GM23338 (cell line): ENCODE measurements at regions not wholly inside any gene's neighbourhood (a gene's known extent, or its start where the extent isn't known, plus 50 kb on each side); places are given as distances from the start of the nearest gene placed in this dataset.

Experiments
- ATAC-seq: fragments of 200-7000 bp; cut with Tn5 transposase; 3 replicates; pipeline ENCODE4 v1.9.1; 2020
- DNase-seq: peaks from one replicate; pipeline ENCODE4 v3.0.0-alpha.2; 2015; ENCODE audit warnings: low spot score
- H2AFZ ChIP-seq: fragments of 200-600 bp; sonication (generic); 2 replicates; pipeline ENCODE4 v1.8.0; 2016; ENCODE audit warnings: antibody characterized with exemption, mild to moderate bottlenecking, moderate library complexity
- H3F3A ChIP-seq: fragments of 200-600 bp; sonication (generic); replicated peaks from 2 replicates; pipeline ENCODE4 v1.8.0; 2017; ENCODE audit warnings: antibody characterized with exemption, mixed run types, low read depth
- H3K27ac ChIP-seq: fragments of 200-600 bp; sonication (generic); 2 replicates; pipeline ENCODE4 v1.6.1; 2016; ENCODE audit warnings: low read depth
- H3K27me3 ChIP-seq: fragments of 200-600 bp; sonication (generic); 2 replicates; pipeline ENCODE4 v1.8.0; 2016; ENCODE audit warnings: mild to moderate bottlenecking, mixed run types, moderate library complexity; ENCODE audit not compliant: insufficient read depth
- H3K36me3 ChIP-seq: fragments of 200-600 bp; sonication (generic); 2 replicates; pipeline ENCODE4 v1.8.0; 2016; ENCODE audit warnings: mild to moderate bottlenecking; ENCODE audit not compliant: insufficient read depth
- H3K4me1 ChIP-seq: fragments of 200-600 bp; sonication (generic); 2 replicates; pipeline ENCODE4 v1.8.0; 2016; ENCODE audit warnings: mild to moderate bottlenecking, moderate library complexity; ENCODE audit not compliant: insufficient read depth
- H3K4me2 ChIP-seq: fragments of 200-600 bp; sonication (generic); 2 replicates; pipeline ENCODE4 v1.7.1; 2017; ENCODE audit warnings: mixed run types
- H3K4me3 ChIP-seq: fragments of 200-600 bp; sonication (generic); 2 replicates; pipeline ENCODE4 v1.6.1; 2016; ENCODE audit warnings: mixed run types
- H3K79me2 ChIP-seq: fragments of 200-600 bp; sonication (generic); replicated peaks from 2 replicates; pipeline ENCODE4 v1.8.0; 2017; ENCODE audit warnings: mild to moderate bottlenecking; ENCODE audit not compliant: insufficient read depth
- H3K9me2 ChIP-seq: fragments of 200-600 bp; sonication (generic); 2 replicates; pipeline ENCODE4 v1.8.0; 2017; ENCODE audit not compliant: insufficient read depth
- H4K20me1 ChIP-seq: fragments of 200-600 bp; sonication (generic); replicated peaks from 2 replicates; pipeline ENCODE4 v1.8.0; 2017; ENCODE audit warnings: mild to moderate bottlenecking; ENCODE audit not compliant: insufficient read depth
- H3K27ac Mint-ChIP-seq: 2 replicates; pipeline ENCODE4 v1.8.0; 2020; ENCODE audit warnings: inconsistent platforms, mild to moderate bottlenecking, moderate library complexity, mixed read lengths
- H3K27me3 Mint-ChIP-seq: 3 replicates; pipeline ENCODE4 v1.8.0; 2022; ENCODE audit warnings: low read depth, mild to moderate bottlenecking, moderate library complexity, mixed read lengths, inconsistent platforms; ENCODE audit not compliant: insufficient read depth, poor library complexity
- H3K36me3 Mint-ChIP-seq: 3 replicates; pipeline ENCODE4 v1.8.0; 2021; ENCODE audit warnings: low read depth, mild to moderate bottlenecking, inconsistent platforms, moderate library complexity, mixed read lengths
- H3K4me1 Mint-ChIP-seq: 3 replicates; pipeline ENCODE4 v1.8.0; 2020; ENCODE audit warnings: mild to moderate bottlenecking, inconsistent platforms, mixed read lengths
- H3K4me3 Mint-ChIP-seq: 3 replicates; pipeline ENCODE4 v1.8.0; 2021; ENCODE audit warnings: moderate library complexity, mild to moderate bottlenecking, inconsistent platforms, mixed read lengths
- H3K9me3 Mint-ChIP-seq: 3 replicates; pipeline ENCODE4 v1.8.0; 2020; ENCODE audit warnings: moderate library complexity, mild to moderate bottlenecking, inconsistent platforms, mixed read lengths
- CREB1 ChIP-seq: fragments of 250-450 bp; sonication (Bioruptor Pico); IDR thresholded peaks from 2 replicates; pipeline ENCODE4 v1.5.0; 2020; ENCODE audit warnings: low read depth, mild to moderate bottlenecking, moderate library complexity
- EZH2 ChIP-seq: fragments of 200-600 bp; sonication (generic); IDR thresholded peaks from one replicate; pipeline ENCODE4 v1.8.0; 2017; ENCODE audit warnings: antibody characterized with exemption, mild to moderate bottlenecking, low read depth; ENCODE audit not compliant: unreplicated experiment
- EZH2phosphoT487 ChIP-seq: fragments of 200-600 bp; sonication (generic); IDR thresholded peaks from one replicate; pipeline ENCODE4 v1.8.1; 2018; ENCODE audit warnings: antibody characterized with exemption; ENCODE audit not compliant: unreplicated experiment
- JUNB ChIP-seq: IDR thresholded peaks from one replicate; pipeline ENCODE4 v1.6.1; 2016; ENCODE audit warnings: antibody characterized with exemption; ENCODE audit not compliant: unreplicated experiment
- NANOG ChIP-seq: IDR thresholded peaks from 2 replicates; pipeline ENCODE4 v1.6.1; 2016; ENCODE audit warnings: antibody characterized with exemption, borderline replicate concordance
- POLR2AphosphoS5 ChIP-seq: IDR thresholded peaks from 2 replicates; pipeline ENCODE4 v1.6.1; 2016; ENCODE audit warnings: antibody characterized with exemption, low read depth
- STAT1 ChIP-seq: IDR thresholded peaks from one replicate; pipeline ENCODE4 v1.6.1; 2016; ENCODE audit warnings: antibody characterized with exemption; ENCODE audit not compliant: unreplicated experiment
- ZNF114 ChIP-seq: fragments of 250-450 bp; sonication (Bioruptor Pico); IDR thresholded peaks from 2 replicates; pipeline ENCODE4 v1.5.0; 2020; ENCODE audit warnings: mild to moderate bottlenecking, moderate library complexity
- ZNF331 ChIP-seq: fragments of 250-450 bp; sonication (Bioruptor Pico); IDR thresholded peaks from 2 replicates; pipeline ENCODE4 v1.5.0; 2020; ENCODE audit warnings: low read depth, mild to moderate bottlenecking, moderate library complexity
- TF ChIP-seq, protein P1 (sequence below): fragments of 250-450 bp; sonication (Bioruptor Pico); IDR thresholded peaks from 2 replicates; pipeline ENCODE4 v1.5.0; 2020; ENCODE audit warnings: mild to moderate bottlenecking, moderate library complexity
- TF ChIP-seq, protein P2 (sequence below), 2 experiments: fragments of 200-600 bp in 1 of 2; sonication (generic) in 1 of 2; conservative IDR thresholded peaks; 2 replicates each; pipeline versions ENCODE4 v1.5.1 to v1.6.1; 2016 to 2017; ENCODE audit warnings: antibody characterized with exemption in 2 of 2, low read depth in 2 of 2, mild to moderate bottlenecking in 2 of 2, moderate library complexity in 1 of 2
- TF ChIP-seq, protein P3 (sequence below): IDR thresholded peaks from 2 replicates; pipeline ENCODE4 v1.6.1; 2016; ENCODE audit warnings: antibody characterized with exemption
- TF ChIP-seq, protein P4 (sequence below): IDR thresholded peaks from one replicate; pipeline ENCODE4 v1.6.1; 2018; ENCODE audit warnings: antibody characterized with exemption; ENCODE audit not compliant: unreplicated experiment

DNA sequence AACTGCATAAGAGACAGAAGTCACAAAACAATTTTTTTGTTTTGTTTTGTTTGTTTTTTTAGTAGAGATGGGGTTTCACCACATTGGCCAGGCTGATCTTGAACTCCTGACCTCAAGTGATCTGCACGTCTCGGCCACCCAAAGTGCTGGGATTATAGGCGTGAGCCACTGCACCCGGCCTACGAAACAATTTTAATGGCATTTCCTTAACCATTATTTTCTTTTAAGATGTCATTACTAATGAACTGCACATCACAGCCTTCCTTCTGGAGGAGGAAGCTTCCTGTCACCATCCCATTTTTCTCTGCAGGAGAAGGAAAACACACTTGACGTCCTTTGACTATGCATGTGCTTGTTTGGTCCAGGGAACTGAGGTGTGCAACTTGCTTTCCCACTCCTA is 125.3 kb upstream of the AKIRIN2 start:
- Mint-ChIP-seq H3K4me3 (no peak overlapping the region), H3K27me3 (peaks cover 2% of the 10 kb centered on the region), H3K4me1 (no peaks in the 10 kb centered on the region), H3K9me3 (no peaks in the 10 kb centered on the region), H3K27ac (no peak overlapping the region), H3K36me3 (no peaks in the 10 kb centered on the region; the same call in 2 of the 3 replicates)
- Histone ChIP-seq H3K27ac (no peak overlapping the region), H3K4me2 (no peak overlapping the region), H2AFZ (no peak overlapping the region), H3K36me3 (no peaks in the 10 kb centered on the region), H3K9me2 (peaks cover 5% of the 10 kb centered on the region; the same call in 1 of the 2 replicates), H3K27me3 (no peaks in the 10 kb centered on the region), H3K79me2 (no peaks in the 10 kb centered on the region), H3F3A (no peaks in the 10 kb centered on the region), H4K20me1 (no peaks in the 10 kb centered on the region), H3K4me1 (no peaks in the 10 kb centered on the region), H3K4me3 (no peak overlapping the region)
- DNase-seq = no peak
- no peak for ATAC-seq
- TF ChIP-seq CREB1 (CRISPR knock-in tag) = no peak
- TF ChIP-seq POLR2AphosphoS5 = no peak
- TF ChIP-seq, protein P1, sequence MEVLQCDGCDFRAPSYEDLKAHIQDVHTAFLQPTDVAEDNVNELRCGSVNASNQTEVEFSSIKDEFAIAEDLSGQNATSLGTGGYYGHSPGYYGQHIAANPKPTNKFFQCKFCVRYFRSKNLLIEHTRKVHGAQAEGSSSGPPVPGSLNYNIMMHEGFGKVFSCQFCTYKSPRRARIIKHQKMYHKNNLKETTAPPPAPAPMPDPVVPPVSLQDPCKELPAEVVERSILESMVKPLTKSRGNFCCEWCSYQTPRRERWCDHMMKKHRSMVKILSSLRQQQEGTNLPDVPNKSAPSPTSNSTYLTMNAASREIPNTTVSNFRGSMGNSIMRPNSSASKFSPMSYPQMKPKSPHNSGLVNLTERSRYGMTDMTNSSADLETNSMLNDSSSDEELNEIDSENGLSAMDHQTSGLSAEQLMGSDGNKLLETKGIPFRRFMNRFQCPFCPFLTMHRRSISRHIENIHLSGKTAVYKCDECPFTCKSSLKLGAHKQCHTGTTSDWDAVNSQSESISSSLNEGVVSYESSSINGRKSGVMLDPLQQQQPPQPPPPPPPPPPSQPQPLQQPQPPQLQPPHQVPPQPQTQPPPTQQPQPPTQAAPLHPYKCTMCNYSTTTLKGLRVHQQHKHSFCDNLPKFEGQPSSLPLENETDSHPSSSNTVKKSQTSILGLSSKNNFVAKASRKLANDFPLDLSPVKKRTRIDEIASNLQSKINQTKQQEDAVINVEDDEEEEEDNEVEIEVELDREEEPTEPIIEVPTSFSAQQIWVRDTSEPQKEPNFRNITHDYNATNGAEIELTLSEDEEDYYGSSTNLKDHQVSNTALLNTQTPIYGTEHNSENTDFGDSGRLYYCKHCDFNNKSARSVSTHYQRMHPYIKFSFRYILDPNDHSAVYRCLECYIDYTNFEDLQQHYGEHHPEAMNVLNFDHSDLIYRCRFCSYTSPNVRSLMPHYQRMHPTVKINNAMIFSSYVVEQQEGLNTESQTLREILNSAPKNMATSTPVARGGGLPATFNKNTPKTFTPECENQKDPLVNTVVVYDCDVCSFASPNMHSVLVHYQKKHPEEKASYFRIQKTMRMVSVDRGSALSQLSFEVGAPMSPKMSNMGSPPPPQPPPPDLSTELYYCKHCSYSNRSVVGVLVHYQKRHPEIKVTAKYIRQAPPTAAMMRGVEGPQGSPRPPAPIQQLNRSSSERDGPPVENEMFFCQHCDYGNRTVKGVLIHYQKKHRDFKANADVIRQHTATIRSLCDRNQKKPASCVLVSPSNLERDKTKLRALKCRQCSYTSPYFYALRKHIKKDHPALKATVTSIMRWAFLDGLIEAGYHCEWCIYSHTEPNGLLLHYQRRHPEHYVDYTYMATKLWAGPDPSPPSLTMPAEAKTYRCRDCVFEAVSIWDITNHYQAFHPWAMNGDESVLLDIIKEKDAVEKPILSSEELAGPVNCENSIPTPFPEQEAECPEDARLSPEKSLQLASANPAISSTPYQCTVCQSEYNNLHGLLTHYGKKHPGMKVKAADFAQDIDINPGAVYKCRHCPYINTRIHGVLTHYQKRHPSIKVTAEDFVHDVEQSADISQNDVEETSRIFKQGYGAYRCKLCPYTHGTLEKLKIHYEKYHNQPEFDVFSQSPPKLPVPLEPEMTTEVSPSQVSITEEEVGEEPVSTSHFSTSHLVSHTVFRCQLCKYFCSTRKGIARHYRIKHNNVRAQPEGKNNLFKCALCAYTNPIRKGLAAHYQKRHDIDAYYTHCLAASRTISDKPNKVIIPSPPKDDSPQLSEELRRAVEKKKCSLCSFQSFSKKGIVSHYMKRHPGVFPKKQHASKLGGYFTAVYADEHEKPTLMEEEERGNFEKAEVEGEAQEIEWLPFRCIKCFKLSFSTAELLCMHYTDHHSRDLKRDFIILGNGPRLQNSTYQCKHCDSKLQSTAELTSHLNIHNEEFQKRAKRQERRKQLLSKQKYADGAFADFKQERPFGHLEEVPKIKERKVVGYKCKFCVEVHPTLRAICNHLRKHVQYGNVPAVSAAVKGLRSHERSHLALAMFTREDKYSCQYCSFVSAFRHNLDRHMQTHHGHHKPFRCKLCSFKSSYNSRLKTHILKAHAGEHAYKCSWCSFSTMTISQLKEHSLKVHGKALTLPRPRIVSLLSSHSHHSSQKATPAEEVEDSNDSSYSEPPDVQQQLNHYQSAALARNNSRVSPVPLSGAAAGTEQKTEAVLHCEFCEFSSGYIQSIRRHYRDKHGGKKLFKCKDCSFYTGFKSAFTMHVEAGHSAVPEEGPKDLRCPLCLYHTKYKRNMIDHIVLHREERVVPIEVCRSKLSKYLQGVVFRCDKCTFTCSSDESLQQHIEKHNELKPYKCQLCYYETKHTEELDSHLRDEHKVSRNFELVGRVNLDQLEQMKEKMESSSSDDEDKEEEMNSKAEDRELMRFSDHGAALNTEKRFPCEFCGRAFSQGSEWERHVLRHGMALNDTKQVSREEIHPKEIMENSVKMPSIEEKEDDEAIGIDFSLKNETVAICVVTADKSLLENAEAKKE (CRISPR knock-in tag) = no peak
- TF ChIP-seq, protein P2, sequence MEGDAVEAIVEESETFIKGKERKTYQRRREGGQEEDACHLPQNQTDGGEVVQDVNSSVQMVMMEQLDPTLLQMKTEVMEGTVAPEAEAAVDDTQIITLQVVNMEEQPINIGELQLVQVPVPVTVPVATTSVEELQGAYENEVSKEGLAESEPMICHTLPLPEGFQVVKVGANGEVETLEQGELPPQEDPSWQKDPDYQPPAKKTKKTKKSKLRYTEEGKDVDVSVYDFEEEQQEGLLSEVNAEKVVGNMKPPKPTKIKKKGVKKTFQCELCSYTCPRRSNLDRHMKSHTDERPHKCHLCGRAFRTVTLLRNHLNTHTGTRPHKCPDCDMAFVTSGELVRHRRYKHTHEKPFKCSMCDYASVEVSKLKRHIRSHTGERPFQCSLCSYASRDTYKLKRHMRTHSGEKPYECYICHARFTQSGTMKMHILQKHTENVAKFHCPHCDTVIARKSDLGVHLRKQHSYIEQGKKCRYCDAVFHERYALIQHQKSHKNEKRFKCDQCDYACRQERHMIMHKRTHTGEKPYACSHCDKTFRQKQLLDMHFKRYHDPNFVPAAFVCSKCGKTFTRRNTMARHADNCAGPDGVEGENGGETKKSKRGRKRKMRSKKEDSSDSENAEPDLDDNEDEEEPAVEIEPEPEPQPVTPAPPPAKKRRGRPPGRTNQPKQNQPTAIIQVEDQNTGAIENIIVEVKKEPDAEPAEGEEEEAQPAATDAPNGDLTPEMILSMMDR (conservative IDR thresholded peaks at IDR 0.05; ENCODE audit: low read depth in 2 of 2) = no peak
- no peak for TF ChIP-seq EZH2phosphoT487
- no peak for TF ChIP-seq JUNB
- no peak for TF ChIP-seq ZNF114 (CRISPR knock-in tag)
- no peak for TF ChIP-seq NANOG
- TF ChIP-seq, protein P3, sequence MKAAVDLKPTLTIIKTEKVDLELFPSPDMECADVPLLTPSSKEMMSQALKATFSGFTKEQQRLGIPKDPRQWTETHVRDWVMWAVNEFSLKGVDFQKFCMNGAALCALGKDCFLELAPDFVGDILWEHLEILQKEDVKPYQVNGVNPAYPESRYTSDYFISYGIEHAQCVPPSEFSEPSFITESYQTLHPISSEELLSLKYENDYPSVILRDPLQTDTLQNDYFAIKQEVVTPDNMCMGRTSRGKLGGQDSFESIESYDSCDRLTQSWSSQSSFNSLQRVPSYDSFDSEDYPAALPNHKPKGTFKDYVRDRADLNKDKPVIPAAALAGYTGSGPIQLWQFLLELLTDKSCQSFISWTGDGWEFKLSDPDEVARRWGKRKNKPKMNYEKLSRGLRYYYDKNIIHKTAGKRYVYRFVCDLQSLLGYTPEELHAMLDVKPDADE = no peak
- TF ChIP-seq STAT1 = no peak
- TF ChIP-seq EZH2 = no peak
- no peak for TF ChIP-seq ZNF331 (CRISPR knock-in tag)
- TF ChIP-seq, protein P4, sequence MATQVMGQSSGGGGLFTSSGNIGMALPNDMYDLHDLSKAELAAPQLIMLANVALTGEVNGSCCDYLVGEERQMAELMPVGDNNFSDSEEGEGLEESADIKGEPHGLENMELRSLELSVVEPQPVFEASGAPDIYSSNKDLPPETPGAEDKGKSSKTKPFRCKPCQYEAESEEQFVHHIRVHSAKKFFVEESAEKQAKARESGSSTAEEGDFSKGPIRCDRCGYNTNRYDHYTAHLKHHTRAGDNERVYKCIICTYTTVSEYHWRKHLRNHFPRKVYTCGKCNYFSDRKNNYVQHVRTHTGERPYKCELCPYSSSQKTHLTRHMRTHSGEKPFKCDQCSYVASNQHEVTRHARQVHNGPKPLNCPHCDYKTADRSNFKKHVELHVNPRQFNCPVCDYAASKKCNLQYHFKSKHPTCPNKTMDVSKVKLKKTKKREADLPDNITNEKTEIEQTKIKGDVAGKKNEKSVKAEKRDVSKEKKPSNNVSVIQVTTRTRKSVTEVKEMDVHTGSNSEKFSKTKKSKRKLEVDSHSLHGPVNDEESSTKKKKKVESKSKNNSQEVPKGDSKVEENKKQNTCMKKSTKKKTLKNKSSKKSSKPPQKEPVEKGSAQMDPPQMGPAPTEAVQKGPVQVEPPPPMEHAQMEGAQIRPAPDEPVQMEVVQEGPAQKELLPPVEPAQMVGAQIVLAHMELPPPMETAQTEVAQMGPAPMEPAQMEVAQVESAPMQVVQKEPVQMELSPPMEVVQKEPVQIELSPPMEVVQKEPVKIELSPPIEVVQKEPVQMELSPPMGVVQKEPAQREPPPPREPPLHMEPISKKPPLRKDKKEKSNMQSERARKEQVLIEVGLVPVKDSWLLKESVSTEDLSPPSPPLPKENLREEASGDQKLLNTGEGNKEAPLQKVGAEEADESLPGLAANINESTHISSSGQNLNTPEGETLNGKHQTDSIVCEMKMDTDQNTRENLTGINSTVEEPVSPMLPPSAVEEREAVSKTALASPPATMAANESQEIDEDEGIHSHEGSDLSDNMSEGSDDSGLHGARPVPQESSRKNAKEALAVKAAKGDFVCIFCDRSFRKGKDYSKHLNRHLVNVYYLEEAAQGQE = no peak
